GM21423 (cell line): ENCODE measurements at regions not wholly inside any gene's neighbourhood (a gene's known extent, or its start where the extent isn't known, plus 50 kb on each side); places are given as distances from the start of the nearest gene placed in this dataset.

Experiments
- ATAC-seq: cut with Tn5 transposase; IDR thresholded peaks from one replicate; pipeline ENCODE4 v1.9.1; 2021; ENCODE audit warnings: mild to moderate bottlenecking, moderate library complexity; ENCODE audit not compliant: unreplicated experiment

DNA sequence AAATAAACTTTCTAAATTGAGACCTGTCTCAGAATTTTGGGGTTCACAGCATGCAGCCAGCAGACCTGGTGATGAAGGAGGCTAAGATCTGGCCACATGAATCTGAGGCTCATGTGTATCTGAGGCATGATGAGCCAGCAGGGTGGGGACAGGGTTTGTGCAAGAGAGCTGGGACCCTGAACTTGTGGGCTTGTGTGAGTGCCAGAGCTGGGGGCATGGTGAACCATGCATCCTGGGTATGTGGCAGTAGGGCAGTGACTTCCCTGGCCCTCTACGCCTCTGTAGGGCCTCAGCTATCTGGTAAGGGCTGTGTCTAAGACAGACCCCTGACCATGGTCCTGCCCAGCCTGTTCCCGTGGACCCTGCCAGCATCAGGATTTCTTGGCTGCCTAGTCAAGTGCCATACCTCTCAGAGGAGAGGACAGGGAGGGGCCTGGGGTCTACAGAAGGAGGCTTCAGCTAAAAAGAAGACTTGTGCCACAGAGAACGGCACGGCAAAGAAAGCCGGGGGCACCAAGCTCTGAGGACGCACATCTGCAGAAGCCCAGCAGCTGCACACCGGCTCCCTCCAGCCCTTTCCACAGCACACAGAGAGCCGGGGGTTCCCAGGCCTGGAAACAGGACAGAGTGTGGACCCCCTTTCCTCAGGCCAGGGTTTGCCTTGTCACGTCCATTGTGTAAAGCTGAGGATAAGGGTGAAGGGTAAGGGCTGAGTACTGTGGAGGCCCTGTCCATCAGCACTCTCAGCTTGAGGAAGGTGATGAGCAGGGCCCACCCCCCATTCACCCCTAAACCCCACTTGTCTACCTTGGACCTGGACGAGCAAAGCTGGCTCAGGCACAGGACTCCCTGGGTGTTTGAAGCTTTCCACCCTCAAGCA is 130.1 kb downstream of the MRPL36 start:
- ATAC-seq: no peak

DNA sequence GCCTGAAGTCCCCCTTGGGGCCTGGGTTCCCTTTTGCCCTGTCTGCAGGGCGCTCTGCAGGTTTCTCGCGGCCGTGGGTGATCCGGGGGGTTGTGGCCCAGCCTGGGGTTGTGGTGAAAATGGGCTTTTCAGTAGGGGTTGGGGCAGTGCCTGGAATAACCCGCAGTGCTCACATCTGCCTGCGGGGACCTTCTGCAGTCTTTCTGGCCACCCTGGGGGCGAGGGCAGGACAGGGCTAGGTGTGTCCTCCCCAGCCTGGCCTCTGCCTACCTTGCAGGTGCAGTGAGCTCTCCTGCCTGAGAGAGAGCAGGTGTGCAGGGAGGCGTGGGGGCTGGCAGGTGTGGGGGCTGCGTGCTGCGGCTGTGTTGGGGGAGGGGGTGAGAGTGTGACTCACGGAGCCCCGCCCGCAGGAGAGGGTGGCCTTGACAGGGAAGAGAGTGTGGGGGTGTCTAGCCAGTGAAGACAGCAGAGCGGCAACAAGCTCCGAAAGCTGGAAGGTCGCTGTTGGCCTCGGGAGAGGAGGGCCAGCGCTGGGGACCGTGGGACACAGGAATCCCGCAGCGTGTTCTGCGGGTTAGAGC is 131.4 kb downstream of the MRPL36 start:
- no peak for ATAC-seq

DNA sequence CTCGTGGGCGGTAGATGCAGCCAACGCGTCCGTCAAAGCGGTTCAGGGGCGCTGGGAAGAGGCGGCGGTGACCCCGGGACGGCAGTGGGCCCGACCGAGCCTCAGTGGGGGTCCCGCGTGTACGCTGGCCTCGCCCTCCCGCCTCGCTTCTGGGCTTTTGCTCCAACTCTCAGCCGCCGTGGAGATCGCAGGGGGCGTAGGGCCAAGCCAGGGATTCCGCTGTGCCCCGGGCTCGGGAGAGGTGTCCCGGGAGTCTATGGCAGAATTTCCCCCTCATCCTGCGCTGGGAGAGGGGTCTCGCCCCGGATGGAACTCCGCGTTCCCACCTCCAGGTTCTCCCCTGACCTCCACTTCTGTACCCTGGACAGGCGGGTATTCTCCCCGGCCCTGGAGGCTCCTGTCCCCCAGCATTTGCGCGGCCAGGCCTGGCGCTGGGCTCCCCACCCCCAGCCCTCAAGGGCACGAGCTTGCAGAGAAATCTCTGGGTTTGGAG is 131.9 kb downstream of the MRPL36 start:
- no peak for ATAC-seq

DNA sequence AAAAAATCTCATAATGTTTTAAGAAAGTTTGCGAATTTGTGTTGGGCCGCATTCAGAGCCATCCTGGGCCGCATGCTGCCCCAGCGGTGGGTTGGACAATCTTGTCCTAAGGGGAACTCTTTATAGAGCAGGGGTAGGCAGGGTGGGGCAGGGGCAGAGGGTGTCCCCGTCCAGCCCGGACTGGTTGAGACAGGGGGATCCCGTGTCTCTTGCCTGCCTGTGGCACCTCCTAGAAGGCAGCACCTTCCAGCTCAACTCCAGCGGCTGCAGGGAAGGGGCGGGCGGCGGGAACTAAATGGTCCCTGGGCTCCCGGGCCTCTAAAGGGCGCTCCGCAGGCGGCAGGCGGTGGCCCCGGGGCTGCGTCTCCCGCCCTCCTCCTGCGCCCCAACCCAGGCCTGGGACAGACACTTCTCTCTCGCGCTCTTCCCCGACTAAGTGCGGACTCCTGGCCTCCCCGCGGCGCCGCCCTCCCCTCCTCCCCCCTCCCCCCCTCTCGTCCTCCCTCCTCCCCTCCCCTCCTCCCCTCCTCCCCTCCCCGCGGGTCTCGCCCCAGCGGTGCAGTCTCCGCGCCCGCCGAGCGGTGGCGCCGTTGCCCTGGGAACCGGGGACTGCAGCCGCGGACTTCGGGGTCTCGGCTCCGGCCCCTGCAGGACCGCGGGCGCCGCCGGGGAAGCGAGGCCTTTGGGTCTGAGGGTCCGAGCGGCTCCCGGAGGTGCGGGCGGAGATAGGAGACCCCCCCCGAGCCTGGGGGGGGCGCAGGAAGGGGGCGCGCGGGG is 132.6 kb downstream of the MRPL36 start:
- ATAC-seq: no peak

DNA sequence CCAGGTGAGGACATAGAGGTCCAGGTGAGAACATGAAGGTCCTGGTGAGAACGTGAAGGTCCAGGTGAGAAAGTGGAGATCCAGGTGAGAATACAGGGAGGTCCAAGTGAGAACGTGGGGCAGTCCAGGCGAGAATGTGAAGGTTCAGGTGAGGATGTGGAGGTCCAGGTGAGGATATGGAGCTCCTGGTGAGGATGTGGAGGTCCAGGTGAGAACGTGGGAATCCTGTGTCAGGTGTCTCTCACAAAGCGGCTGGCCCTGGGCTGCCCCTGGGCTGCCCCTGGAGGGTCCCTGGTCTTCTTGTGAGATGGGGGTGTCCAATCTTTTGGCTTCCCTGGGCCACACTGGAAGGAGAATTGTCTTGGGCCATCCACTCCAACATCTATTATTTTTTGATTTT is 133.4 kb downstream of the MRPL36 start:
- ATAC-seq: no peak

DNA sequence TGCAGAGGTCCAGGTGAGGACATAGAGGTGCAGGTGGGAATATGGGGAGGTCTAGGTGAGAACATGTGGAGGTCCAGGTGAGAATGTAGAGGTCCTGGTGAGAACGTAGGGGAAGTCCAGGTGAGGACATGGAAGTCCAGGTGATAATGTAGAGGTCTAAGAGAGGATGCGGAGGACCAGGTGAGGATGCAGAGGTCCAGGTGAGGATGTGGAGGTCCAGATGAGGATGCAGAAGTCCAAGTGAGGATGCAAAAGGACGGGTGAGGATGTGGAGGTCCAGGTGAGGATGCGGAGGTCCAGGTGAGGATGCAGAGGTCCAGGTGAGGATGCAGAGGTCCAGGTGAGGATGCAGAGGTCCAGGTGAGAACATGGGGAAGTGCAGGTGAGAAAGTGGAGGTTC is 133.8 kb downstream of the MRPL36 start:
- ATAC-seq: no peak

DNA sequence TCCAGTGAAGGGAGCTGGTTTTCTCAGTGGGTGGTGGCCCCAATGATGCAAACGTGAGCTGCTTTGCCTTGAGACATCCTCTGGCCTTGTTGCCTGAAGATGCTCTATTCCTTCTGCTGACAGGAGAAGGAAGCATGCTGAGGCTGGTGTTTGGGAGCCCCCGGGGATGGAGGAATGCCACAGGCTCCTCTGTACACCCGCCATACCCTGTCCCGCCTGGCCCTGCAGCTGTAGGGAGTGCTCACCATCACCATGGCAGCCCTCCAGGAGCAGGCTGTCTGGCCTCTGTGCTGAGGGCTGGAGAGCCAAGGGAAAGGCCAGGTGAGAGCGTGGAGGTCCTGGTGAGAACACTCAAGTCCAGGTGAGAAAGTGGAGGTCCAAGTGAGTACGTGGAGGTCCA is 134.4 kb downstream of the MRPL36 start:
- ATAC-seq: no peak

DNA sequence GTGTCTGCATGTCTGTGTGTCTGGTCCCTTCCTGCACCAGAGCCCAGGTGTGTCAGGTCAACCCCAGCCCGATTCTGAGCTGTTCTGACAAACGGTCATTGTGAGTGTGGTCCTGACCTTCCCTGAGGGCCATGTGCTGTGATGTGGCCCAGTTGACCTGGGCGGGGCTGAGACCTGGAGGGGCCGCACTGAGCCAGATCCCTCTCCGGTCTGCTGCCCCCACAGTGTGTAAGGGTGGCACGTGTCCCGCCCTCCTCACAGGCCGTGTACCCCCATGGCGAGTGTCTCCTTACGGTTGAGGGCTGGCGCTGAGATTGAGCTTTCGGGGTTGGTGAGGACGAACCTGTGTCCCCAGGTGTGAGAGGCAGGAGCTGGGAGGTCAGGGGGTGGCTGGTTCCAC is 136.5 kb downstream of the MRPL36 start:
- ATAC-seq: no peak

DNA sequence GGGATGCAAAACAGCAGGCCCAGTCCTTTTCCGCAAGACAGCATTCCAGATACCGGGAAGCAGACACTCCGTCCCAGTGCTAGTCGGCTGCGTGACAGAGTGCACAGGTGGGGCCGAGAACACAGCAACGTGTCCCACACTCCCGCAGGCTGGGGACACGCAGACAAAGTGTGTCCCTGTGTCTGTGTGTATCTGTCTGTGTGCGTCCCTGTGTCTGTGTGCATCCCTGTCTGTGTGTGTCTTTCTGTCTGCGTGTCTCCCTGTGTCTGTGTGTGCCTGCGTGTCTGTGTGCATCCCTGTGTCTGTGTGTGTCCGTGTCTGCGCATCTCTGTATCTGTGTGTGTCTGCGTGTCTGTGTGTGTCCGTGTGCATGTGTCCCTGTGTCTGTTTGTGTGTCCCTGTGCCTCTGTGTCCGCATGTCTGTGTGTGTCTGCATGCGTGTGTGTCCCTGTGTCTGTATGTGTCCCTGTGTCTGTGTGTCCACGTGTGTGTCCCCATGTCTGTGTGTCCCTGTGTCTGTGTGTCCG is 137.0 kb downstream of the MRPL36 start:
- no peak for ATAC-seq

DNA sequence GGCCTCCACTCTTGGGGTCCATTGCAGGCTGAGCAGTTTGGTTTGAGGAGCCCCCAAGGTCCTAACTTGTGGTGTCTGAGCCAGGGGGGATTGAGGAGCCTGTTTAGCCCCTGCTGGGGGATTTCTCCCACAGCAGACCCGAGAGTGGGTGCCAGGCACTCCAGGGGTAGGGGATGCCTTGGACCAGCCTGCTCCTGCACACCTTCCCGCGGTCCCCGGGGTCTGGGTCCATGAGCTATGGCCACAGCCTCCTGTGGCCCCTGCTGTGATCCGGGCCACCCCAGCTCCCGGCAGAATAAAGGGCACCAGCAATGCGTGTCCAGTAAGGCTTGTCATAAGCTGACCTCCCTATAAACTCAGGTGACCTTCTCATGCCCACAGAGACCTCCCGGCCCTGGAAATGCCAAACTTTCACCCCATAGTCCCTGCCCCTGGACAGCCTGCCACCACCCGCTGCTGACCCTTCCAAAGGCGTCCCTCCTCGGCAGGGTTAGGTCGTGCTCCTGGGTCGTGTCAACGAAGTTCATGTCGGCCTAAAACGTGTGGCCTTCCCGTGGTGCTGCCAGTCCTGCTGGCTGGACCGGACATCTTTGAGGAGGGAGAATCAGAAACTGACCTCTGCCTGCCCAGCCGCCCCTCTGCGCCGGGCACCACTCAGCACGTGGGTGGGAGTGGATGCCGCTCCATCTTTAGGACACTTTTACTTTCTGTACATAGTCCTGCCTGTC is 137.6 kb downstream of the MRPL36 start:
- ATAC-seq: no peak

DNA sequence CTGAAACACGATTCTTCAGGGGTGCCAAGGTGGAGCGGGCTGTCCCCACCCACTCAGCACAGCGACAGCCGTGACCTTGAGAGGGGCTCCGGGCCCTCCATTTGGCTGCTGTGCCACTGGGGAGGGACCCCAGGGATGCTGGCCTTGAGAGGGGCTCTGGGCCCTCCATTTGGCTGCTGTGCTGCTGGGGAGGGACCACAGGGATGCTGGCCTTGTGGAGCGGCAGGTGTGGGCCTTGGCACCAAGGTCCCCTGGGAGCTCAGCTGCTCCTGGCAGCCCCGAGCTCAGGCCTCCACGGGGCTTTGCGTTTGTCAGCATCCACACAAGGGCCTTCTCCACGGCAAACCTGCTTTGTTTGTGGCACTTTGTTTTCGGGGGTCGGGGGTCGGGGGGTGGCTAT is 137.6 kb upstream of the LPCAT1 start:
- ATAC-seq: no peak

DNA sequence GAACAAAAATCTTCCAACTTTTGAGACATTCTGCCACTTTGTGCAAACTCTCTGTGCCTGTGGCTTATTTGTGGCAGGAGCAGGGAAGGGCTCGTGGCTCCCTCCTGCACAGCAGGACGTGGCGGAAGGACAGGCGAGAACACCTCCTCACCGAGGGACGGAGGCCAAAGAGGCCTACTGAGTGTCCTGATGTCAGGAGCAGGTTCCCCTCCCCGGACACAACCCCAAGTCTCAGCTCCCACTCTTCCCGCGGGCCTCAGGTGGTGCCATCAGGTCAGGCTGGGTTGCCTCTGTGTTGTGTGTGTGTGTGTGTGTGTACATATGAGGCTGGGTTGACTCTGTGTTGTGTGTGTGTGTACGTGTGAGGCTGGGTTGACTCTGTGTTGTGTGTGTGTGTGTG is 136.8 kb upstream of the LPCAT1 start:
- ATAC-seq: no peak

DNA sequence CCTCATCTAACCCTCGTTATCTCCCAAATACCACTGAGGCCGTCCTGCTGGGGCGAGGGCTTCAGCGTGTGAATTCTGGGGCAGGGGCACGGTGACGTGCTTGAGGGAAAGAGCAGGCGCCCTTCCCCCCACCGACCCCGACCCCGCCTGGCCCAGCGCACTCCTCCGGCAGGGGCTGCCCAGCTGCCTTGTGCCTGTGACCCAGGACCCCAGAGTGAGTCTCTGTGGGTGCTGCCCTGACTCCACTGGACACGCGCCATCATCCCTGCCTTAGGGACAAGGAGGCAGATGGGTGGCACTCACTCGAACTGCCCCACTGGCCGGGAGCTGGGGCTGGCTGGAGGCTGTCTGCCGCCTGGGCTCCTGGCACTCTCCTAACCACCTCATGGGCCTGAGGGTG is 136.2 kb upstream of the LPCAT1 start:
- ATAC-seq: no peak

DNA sequence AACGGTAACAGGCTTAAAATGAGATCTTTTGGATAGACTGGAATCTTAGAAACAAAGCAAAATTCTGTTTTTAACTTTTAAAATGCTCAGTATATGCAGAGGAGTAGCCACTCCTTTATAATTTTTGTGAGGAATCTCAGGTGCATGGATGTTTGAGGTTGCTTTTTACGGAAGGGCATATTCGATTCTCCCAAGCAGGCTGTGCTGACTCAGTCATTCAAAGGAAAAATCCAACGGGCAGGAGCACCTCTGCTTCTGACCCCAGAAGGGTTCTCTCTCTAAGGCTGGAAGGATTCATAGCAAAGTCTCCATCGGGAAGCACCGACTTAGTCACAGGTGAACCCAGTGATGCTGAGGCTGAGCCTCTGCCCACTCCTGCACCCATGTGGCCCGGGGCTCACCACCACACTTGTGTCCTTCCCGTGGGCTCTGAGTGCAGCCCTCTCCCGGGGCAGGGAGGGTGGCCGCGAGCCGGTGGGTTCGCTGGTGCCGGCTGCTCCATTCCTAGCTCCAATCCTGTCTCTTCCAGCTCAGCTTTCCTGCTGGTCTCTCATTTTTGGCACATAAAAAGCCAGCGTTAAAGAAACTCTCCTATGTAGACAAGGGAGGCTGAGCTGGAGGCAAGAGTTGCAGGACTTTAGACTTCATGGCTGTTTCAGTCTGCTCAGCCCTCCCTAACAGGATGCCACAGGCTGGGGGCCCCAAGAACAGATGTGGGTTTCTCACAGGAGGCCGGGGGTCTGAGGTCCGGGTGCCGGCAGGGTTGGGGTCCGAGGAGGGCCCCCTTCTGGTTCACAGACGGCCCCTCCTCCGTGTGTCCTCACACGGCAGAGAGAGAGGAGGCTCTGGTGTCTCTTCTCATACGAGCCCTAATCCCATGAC is 135.6 kb upstream of the LPCAT1 start:
- no peak for ATAC-seq

DNA sequence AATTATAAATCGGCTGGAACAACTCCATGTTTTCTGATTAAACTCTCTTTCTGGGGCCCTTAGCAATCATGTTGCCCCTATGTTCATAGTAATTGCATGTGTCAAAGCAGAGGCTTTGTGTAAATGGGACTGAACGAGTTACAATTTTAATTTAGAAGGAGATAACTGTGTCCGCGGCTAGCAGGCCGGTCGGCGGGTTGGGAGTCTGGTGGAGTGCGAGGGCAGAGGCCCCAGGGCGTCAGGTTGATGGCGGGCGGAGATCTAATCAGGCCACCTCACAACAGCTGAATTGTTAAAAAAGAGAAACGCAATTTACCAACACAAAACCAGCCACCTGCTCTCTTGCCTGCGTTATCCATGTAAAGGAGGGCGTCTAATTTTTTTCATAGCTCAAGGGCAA is 134.9 kb upstream of the LPCAT1 start:
- ATAC-seq: no peak

DNA sequence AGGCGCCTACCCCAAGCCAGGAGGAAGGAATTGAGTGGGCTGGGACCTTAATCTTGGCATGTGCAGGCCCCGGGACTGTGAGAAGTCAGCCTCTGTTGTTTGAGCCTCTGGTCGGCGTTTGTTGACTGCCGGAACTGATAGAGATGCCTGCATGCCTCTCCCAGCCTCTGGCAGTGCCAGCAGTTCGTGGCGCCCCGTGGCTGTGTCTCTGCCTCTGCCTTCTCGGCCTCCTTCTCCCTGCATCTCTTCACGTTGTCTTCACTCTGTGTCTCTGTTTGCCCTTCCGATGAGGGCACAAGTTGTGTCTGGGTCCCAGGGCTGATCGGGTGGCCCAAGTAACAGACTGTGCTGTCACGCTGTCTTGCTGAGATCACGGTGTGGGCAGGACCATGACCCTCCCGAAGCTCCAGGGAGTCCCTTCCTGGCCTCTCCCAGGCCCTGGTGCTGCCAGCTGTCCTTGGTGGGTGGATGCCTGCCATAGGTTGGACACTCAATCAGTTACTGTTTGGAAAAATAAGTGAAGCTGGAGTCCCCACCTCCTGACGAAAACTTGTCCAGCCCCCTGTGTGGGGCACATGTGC is 133.5 kb upstream of the LPCAT1 start:
- ATAC-seq: no peak

DNA sequence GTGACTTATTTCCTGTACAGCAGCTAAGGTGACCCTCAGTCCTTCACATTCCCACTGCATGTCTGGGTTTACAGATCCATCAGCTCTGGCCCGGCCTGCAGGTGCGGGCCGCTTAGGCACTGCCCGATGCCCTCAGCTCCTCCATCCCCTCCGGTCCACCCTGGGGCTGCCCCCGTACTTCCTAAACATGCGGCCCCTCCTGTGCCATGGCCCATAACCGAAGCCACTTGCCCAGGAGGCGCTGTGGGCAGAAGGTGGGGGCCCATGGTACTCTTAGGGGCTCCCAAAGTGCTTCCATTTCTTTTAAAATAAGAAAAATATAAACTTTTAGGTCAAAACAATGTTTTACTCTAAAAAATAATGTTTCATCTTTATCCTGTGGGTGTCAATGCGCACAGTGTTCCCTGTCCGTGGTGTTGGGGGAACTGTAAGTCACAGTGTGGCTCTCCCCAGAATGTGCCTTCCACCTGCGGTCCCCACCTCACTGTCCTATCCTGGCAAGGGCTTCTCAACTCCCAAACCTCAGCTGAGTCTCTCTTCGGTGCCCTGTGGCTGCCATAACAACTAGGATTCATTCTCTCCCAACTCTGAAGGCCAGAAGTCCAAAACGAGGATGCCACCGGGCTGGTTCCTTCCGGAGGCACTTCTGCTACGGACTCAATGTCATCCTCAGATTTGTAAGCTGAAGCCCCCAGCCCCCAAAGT is 132.7 kb upstream of the LPCAT1 start:
- no peak for ATAC-seq

DNA sequence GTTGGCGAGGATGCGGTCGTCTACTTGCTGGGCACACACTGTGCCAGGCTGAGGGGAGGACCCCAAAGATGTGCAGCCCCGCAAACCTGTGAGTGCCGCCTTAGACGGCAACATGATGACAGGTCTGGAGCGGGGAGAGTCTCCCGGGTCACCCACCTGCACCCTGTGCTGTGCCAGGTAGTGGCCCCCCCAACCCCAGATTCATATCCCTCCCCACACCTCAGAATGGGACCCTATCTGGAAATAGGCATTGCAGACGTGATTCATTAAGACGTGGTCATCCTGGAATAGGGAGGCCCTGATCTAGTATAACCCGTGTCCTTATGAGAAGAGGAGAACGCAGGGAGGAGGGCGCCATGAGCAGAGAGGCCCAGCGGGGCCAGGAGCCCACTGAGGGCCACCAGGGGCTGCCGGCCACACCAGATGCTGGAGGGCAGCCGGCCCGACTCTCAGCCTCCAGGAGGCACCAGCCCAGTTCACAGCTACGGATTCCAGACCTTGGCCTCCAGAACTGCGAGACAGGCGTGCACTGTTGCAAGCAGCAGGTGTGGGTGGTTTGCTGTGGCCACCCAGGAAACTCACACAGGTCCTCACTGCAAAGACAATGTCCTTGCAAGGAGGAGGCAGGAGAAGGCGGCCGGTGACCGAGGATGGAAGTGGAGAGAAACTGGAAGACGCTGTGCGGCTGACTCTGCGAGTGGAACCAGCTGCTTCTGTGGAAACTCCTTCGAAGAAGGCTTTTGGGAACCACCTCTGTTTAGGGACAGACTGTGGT is 131.9 kb upstream of the LPCAT1 start:
- ATAC-seq: no peak
